Neuronal stem cell (in vitro differentiated cells): ENCODE measurements at regions not wholly inside any gene's neighbourhood (a gene's known extent, or its start where the extent isn't known, plus 50 kb on each side); places are given as distances from the start of the nearest gene placed in this dataset.

Source experiments
- DNase-seq: peaks from one replicate; pipeline ENCODE4 v3.0.0-alpha.2; 2013; ENCODE audit warnings: low spot score
- H2AFZ ChIP-seq: one replicate; pipeline ENCODE4 v1.6.1; 2013; ENCODE audit warnings: mild to moderate bottlenecking, low read length, inconsistent platforms
- H2AK5ac ChIP-seq: 2 replicates; pipeline ENCODE4 v1.6.1; 2013; ENCODE audit warnings: low read depth, mild to moderate bottlenecking, inconsistent platforms, low read length, moderate library complexity, mixed read lengths
- H2BK120ac ChIP-seq: 2 replicates; pipeline ENCODE4 v1.6.1; 2013; ENCODE audit warnings: low read depth, mild to moderate bottlenecking, inconsistent platforms, low read length, moderate library complexity, mixed read lengths
- H2BK12ac ChIP-seq: one replicate; pipeline ENCODE4 v1.6.1; 2013; ENCODE audit warnings: low read length, inconsistent platforms
- H2BK15ac ChIP-seq: 2 replicates; pipeline ENCODE4 v1.6.1; 2013; ENCODE audit warnings: mild to moderate bottlenecking, low read length, inconsistent platforms, mixed read lengths
- H2BK5ac ChIP-seq: one replicate; pipeline ENCODE4 v1.6.1; 2013; ENCODE audit warnings: inconsistent platforms, mild to moderate bottlenecking, low read length, moderate library complexity
- H3K14ac ChIP-seq: one replicate; pipeline ENCODE4 v1.6.1; 2013; ENCODE audit warnings: low read length, inconsistent platforms
- H3K18ac ChIP-seq: 2 replicates; pipeline ENCODE4 v1.6.1; 2013; ENCODE audit warnings: low read length, inconsistent platforms
- H3K23ac ChIP-seq: 2 replicates; pipeline ENCODE4 v1.6.1; 2013; ENCODE audit warnings: low read depth, mild to moderate bottlenecking, mixed read lengths, low read length, inconsistent platforms; ENCODE audit not compliant: poor library complexity
- H3K27ac ChIP-seq: replicated peaks from 3 replicates; pipeline ENCODE4 v1.5.1; 2013; ENCODE audit warnings: low read length, inconsistent platforms
- H3K27me3 ChIP-seq, 3 experiments: 2 replicates each; pipeline ENCODE4 v1.6.1; 2013; ENCODE audit warnings: low read length in 3 of 3, mild to moderate bottlenecking in 2 of 3, inconsistent platforms in 1 of 3, low read depth in 1 of 3, mixed read lengths in 1 of 3, moderate library complexity in 1 of 3; ENCODE audit not compliant: control insufficient read depth in 3 of 3, insufficient read depth in 3 of 3
- H3K36me3 ChIP-seq, 2 donors: replicated peaks in 1 of 2; 2 replicates each; pipeline ENCODE4 v1.6.1; 2013; ENCODE audit warnings: low read length in 2 of 2; ENCODE audit not compliant: control insufficient read depth in 2 of 2, insufficient read depth in 2 of 2
- H3K4ac ChIP-seq: 2 replicates; pipeline ENCODE4 v1.6.1; 2013; ENCODE audit warnings: inconsistent platforms, mild to moderate bottlenecking, low read length, moderate library complexity
- H3K4me1 ChIP-seq, 2 donors: 1 replicate in 1 of 2; 2 replicates in 1 of 2; pipeline ENCODE4 v1.6.1; 2013; ENCODE audit warnings: low read length in 2 of 2, low read depth in 1 of 2; ENCODE audit not compliant: control insufficient read depth in 2 of 2, insufficient read depth in 1 of 2
- H3K4me2 ChIP-seq: one replicate; pipeline ENCODE4 v1.6.1; 2013; ENCODE audit warnings: mild to moderate bottlenecking, low read length, inconsistent platforms; ENCODE audit not compliant: insufficient read depth, poor library complexity, severe bottlenecking
- H3K4me3 ChIP-seq, 2 donors: 2 replicates each; pipeline ENCODE4 v1.5.1; 2013; ENCODE audit warnings: low read length in 2 of 2, mild to moderate bottlenecking in 2 of 2, inconsistent platforms in 1 of 2, moderate library complexity in 1 of 2
- H3K79me1 ChIP-seq: one replicate; pipeline ENCODE4 v1.6.1; 2013; ENCODE audit warnings: low read depth, mild to moderate bottlenecking, inconsistent platforms, low read length, moderate library complexity
- H3K9ac ChIP-seq: one replicate; pipeline ENCODE4 v1.6.1; 2013; ENCODE audit warnings: mild to moderate bottlenecking, low read depth, low read length, inconsistent platforms; ENCODE audit not compliant: poor library complexity
- H3K9me3 ChIP-seq, 2 donors: replicated peaks in 1 of 2; 2 replicates each; pipeline versions ENCODE3 to v1.6.1; 2013; ENCODE audit warnings: low read length in 2 of 2, mild to moderate bottlenecking in 2 of 2, inconsistent platforms in 1 of 2, low read depth in 1 of 2, mixed read lengths in 1 of 2, moderate library complexity in 1 of 2; ENCODE audit not compliant: control insufficient read depth in 2 of 2, insufficient read depth in 1 of 2
- H4K8ac ChIP-seq: one replicate; pipeline ENCODE4 v1.6.1; 2013; ENCODE audit warnings: low read depth, mild to moderate bottlenecking, inconsistent platforms, low read length, moderate library complexity
- H4K91ac ChIP-seq: one replicate; pipeline ENCODE4 v1.6.1; 2013; ENCODE audit warnings: low read length, low read depth, mild to moderate bottlenecking, inconsistent platforms; ENCODE audit not compliant: poor library complexity
- WGBS, 2 donors: extraction: QIAGEN DNeasy Blood & Tissue Kit; methylation state at CpG; one replicate each; pipeline ENCODE4 v1.1.7; 2013; ENCODE audit warnings: missing lambda C conversion rate in 2 of 2, mixed read lengths in 1 of 2; ENCODE audit not compliant: insufficient read length in 2 of 2, insufficient replicate concordance in 1 of 2; ENCODE audit errors: extremely low coverage in 2 of 2; 5-methylcytosine and 5-hydroxymethylcytosine counted together

DNA sequence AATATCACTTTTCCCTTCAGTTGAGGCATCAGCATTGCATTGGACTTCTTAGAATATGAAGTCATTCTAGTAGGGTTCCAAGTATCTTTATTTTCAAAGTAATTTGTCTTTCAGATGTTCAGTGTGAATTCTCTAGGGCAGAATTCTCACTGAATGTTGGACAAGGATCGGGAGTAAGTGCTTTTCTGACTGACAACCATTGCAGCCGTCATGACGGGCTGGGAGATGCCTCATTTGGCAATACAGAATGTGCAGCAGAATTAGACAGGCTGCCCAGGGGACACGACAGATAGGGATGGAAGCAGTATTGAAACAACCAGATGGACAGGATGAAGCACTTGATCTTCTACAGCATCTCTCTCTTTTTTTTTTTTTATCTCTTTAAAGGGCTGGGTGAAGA, 129.0 kb downstream of the ICE1 start:
- Histone ChIP-seq H3K79me1 (no peaks in the 10 kb centered on the region), H3K27me3 (no peaks in the 10 kb centered on the region), H3K4me1 (no peaks in the 10 kb centered on the region), H4K91ac (no peak overlapping the region), H3K4ac (no peak overlapping the region), H2BK5ac (no peak overlapping the region), H2BK12ac (no peak overlapping the region), H3K27ac (no peak overlapping the region), H4K8ac (no peak overlapping the region), H3K36me3 (no peaks in the 10 kb centered on the region), H2BK120ac (no peak overlapping the region), H3K23ac (no peak overlapping the region), H3K18ac (no peak overlapping the region), H3K9me3 (no peaks in the 10 kb centered on the region), H3K4me3 (no peak overlapping the region), H3K14ac (no peak overlapping the region), H2AFZ (no peak overlapping the region), H2BK15ac (no peak overlapping the region), H3K4me2 (no peak overlapping the region), H3K9ac (no peak overlapping the region), H2AK5ac (no peak overlapping the region)
- DNase-seq: no peak
- whole genome bisulfite sequencing, 2 donors: no CpG with 5 or more reads among the region's 4 CpGs

DNA sequence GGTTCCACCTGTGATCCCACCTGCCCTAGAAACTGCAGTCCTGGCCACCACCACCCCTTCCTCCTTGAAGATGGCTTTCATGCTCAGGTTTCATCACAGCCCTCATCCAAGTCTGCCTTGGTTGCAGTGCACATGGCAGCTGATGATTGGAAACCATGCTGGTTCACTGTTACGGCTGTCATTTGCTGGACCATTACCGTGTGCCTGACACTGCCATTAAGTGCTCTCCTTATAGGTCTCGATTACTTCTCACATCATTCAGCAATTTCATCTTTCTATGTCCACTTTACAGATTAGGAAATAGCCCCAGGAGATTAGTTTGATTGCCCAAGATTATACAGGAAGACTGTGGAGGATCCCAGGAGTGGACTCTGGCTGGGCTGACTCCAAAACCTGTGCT, 123.9 kb downstream of the ICE1 start:
- no peak for DNase-seq

GRCh38 chr5:5544094-5544663, 121.7 kb downstream of the ICE1 start:
- Histone ChIP-seq H3K9ac (no peak overlapping the region), H3K23ac (no peak overlapping the region), H3K36me3 (no peaks in the 10 kb centered on the region), H2BK15ac (no peak overlapping the region), H2BK120ac (no peak overlapping the region), H3K27ac (no peak overlapping the region), H4K91ac (no peak overlapping the region), H3K9me3 (no peaks in the 10 kb centered on the region), H2BK12ac (no peak overlapping the region), H2AFZ (no peak overlapping the region), H3K4me1 (peaks cover 0 to 3% of the 10 kb centered on the region in 2 donors), H3K4me3 (no peak overlapping the region), H3K4ac (no peak overlapping the region), H3K14ac (no peak overlapping the region), H3K18ac (no peak overlapping the region), H4K8ac (no peak overlapping the region), H2BK5ac (no peak overlapping the region), H3K27me3 (no peaks in the 10 kb centered on the region), H2AK5ac (no peak overlapping the region), H3K4me2 (no peak overlapping the region), H3K79me1 (no peaks in the 10 kb centered on the region)
- WGBS, 2 donors: no CpG with 5 or more reads among the region's 8 CpGs
- no peak for DNase-seq

More for the DNA sequence above, 123.9 kb downstream of the ICE1 start:
- Histone ChIP-seq H3K4me3 (no peak overlapping the region), H3K4ac (no peak overlapping the region), H3K9me3 (no peaks in the 10 kb centered on the region), H2BK120ac (no peak overlapping the region), H3K4me1 (peaks cover 0 to 3% of the 10 kb centered on the region in 2 donors), H3K4me2 (no peak overlapping the region), H3K23ac (no peak overlapping the region), H2BK5ac (no peak overlapping the region), H3K36me3 (no peaks in the 10 kb centered on the region), H3K27ac (no peak overlapping the region), H3K79me1 (no peaks in the 10 kb centered on the region), H3K18ac (no peak overlapping the region), H2AFZ (no peak overlapping the region), H3K9ac (no peak overlapping the region), H2AK5ac (no peak overlapping the region), H2BK15ac (no peak overlapping the region), H4K91ac (peak overlapping the region; percentile 12), H2BK12ac (no peak overlapping the region), H4K8ac (no peak overlapping the region), H3K14ac (no peak overlapping the region), H3K27me3 (no peaks in the 10 kb centered on the region)
- no CpG with 5 or more reads among the region's 3 CpGs for WGBS, 2 donors

DNA sequence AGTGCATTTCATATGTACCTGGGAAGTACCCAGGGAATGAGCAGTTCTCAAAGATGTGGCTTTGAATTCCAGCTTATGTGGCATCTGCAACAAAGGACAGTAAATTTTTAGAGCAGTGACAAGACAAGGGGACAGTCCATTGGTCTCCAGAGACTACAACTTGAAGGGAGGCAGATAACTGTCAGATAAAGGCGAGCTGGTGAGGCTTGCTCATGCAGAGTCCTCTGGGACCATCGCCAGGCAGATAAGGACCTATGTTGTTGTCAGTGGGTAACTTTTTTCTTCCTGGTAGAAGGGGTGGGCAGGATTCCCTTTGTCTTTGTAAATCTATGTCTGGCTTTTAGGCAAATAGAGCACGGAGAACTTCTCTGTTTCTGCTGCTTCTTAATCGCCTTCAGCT, 120.2 kb downstream of the ICE1 start:
- Histone ChIP-seq H3K27me3 (no peaks in the 10 kb centered on the region), H3K4me2 (no peak overlapping the region), H3K36me3 (no peaks in the 10 kb centered on the region), H2AFZ (no peak overlapping the region), H2BK12ac (no peak overlapping the region), H3K14ac (no peak overlapping the region), H2BK120ac (no peak overlapping the region), H4K91ac (no peak overlapping the region), H3K27ac (no peak overlapping the region), H3K4me3 (no peak overlapping the region), H2AK5ac (no peak overlapping the region), H3K9me3 (no peaks in the 10 kb centered on the region), H3K4me1 (peaks cover 0 to 3% of the 10 kb centered on the region in 2 donors), H4K8ac (no peak overlapping the region), H3K4ac (no peak overlapping the region), H3K18ac (no peak overlapping the region), H2BK5ac (no peak overlapping the region), H3K79me1 (no peaks in the 10 kb centered on the region), H3K23ac (no peak overlapping the region), H2BK15ac (no peak overlapping the region), H3K9ac (no peak overlapping the region)
- DNase-seq: no peak
- no CpG with 5 or more reads among the region's 4 CpGs for whole genome bisulfite sequencing, 2 donors
